ENCODE measurements at regions not wholly inside any gene's neighbourhood (a gene's known extent, or its start where the extent isn't known, plus 50 kb on each side); places are given as distances from the start of the nearest gene placed in this dataset.

GRCh38 chr7:116401711-116402110 lies 97.8 kb upstream of the CAV2 start:
- no peak for TF ChIP-seq POLR2A (IDR thresholded peaks at IDR 0.05)
- TF ChIP-seq, protein P1, sequence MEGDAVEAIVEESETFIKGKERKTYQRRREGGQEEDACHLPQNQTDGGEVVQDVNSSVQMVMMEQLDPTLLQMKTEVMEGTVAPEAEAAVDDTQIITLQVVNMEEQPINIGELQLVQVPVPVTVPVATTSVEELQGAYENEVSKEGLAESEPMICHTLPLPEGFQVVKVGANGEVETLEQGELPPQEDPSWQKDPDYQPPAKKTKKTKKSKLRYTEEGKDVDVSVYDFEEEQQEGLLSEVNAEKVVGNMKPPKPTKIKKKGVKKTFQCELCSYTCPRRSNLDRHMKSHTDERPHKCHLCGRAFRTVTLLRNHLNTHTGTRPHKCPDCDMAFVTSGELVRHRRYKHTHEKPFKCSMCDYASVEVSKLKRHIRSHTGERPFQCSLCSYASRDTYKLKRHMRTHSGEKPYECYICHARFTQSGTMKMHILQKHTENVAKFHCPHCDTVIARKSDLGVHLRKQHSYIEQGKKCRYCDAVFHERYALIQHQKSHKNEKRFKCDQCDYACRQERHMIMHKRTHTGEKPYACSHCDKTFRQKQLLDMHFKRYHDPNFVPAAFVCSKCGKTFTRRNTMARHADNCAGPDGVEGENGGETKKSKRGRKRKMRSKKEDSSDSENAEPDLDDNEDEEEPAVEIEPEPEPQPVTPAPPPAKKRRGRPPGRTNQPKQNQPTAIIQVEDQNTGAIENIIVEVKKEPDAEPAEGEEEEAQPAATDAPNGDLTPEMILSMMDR (IDR thresholded peaks at IDR 0.05) = no peak
